Ascending aorta (tissue), 2 donors: ENCODE measurements at regions not wholly inside any gene's neighbourhood (a gene's known extent, or its start where the extent isn't known, plus 50 kb on each side); places are given as distances from the start of the nearest gene placed in this dataset.
"Not testable (repeated sequence)": the region's sequence is repeated elsewhere in the genome, so short reads cannot be mapped to it uniquely, and the experiment has no call there.

Experiments
- DNase-seq, 2 donors: peaks; one replicate each; pipeline ENCODE4 v3.0.0-alpha.2; 2019; ENCODE audit warnings: low spot score in 2 of 2
- H3K27ac ChIP-seq, 2 donors: fragments of 200-600 bp; sonication (generic); one replicate each; pipeline ENCODE4 v1.5.1; 2016 to 2017; ENCODE audit warnings: mild to moderate bottlenecking in 1 of 2
- H3K27me3 ChIP-seq: fragments of 200-600 bp; sonication (generic); one replicate; pipeline ENCODE4 v1.5.1; 2017
- H3K36me3 ChIP-seq, 2 donors: fragments of 200-600 bp; sonication (generic); one replicate each; pipeline ENCODE4 v1.5.1; 2016
- H3K4me1 ChIP-seq, 2 donors: fragments of 200-600 bp; sonication (generic); one replicate each; pipeline ENCODE4 v1.5.1; 2016 to 2017; ENCODE audit warnings: mild to moderate bottlenecking in 1 of 2
- H3K4me3 ChIP-seq, 2 donors: fragments of 200-600 bp; sonication (generic); one replicate each; pipeline ENCODE4 v1.5.1; 2016 to 2017; ENCODE audit warnings: mild to moderate bottlenecking in 1 of 2
- H3K9me3 ChIP-seq, 2 donors: fragments of 200-600 bp; sonication (generic); one replicate each; pipeline ENCODE4 v1.5.1; 2016
- CTCF ChIP-seq, 3 experiments: fragments of 200-600 bp in 2 of 3; fragments of 450-650 bp in 1 of 3; sonication (generic) in 2 of 3; IDR thresholded peaks; one replicate each; pipeline ENCODE4 v1.5.1; 2016 to 2019; ENCODE audit warnings: antibody characterized with exemption in 3 of 3, mild to moderate bottlenecking in 1 of 3, moderate library complexity in 1 of 3
- intact Hi-C: fragments of 100-400 bp; cut with DNase I; formaldehyde crosslinking; loops from one replicate; pipeline ENCODE4 v1.15.1; 2023

DNA sequence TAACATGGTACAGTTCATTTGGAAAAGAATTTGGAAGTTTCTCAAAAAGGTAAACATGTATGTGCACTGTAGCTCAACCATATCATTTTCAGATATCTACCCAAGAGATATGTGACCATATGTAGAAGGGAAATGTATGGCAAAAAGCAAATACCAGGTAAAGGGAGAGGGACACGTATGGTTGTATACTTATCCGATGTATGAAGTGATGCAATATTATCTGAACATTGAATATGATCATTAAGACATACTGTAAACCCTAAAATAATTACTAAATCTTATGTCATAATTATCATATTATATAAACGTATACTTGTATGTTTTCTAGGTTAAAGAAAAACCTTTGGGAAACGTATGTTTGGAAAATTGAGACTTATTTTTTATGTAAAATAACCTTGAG is 367.5 kb upstream of the KCND2 start:
- intact Hi-C loops = no loop called here
- H3K9me3 ChIP-seq = no peaks in the 10 kb centered on the region
- H3K36me3 ChIP-seq = no peaks in the 10 kb centered on the region
- H3K4me3 ChIP-seq = no peak overlapping the region
- no peak for TF ChIP-seq CTCF (IDR thresholded peaks at IDR 0.05)
- H3K27ac ChIP-seq = no peak overlapping the region
- H3K27me3 ChIP-seq = no peaks in the 10 kb centered on the region
- H3K4me1 ChIP-seq = no peaks in the 10 kb centered on the region
- DNase-seq = no peak

GRCh38 chr7:119908948-119909347 is 364.0 kb upstream of the KCND2 start:
- H3K4me3 ChIP-seq = no peak overlapping the region
- no peaks in the 10 kb centered on the region for H3K36me3 ChIP-seq
- intact Hi-C loops = no loop called here
- no peaks in the 10 kb centered on the region for H3K27me3 ChIP-seq
- no peak overlapping the region for H3K27ac ChIP-seq
- no peak for DNase-seq
- no peaks in the 10 kb centered on the region for H3K9me3 ChIP-seq
- H3K4me1 ChIP-seq = no peaks in the 10 kb centered on the region
- no peak for TF ChIP-seq CTCF (IDR thresholded peaks at IDR 0.05)

- H3K4me1 ChIP-seq, H3K36me3 ChIP-seq, intact Hi-C loops, H3K27me3 ChIP-seq, H3K4me3 ChIP-seq, H3K9me3 ChIP-seq, H3K27ac ChIP-seq, DNase-seq: not testable (repeated sequence)
Observed at GRCh38 chr7:119914119-119914518, 358.9 kb upstream of the KCND2 start.

DNA sequence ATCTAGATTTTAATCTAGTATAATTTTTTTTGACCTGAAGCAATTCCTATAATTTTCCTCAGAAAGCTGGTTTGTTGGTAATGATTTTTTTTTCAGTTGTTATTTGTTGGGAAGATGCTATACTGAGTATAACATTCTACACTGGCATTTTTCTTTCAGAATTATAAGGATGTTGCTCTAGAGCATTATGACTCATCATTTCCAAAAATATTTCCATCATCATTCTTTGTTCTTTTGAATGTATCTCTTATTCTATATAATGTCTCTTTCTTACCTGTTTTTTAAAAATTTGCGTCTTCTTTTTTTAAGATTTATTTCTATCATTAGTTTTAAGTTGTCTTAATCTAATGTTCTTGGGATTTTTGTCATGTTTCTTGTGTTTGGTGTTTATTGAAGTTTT is 356.5 kb upstream of the KCND2 start:
- H3K27ac ChIP-seq = no peak overlapping the region
- intact Hi-C loops = no loop called here
- no peaks in the 10 kb centered on the region for H3K36me3 ChIP-seq
- no peaks in the 10 kb centered on the region for H3K4me1 ChIP-seq
- no peak for TF ChIP-seq CTCF (IDR thresholded peaks at IDR 0.05)
- no peaks in the 10 kb centered on the region for H3K9me3 ChIP-seq
- no peaks in the 10 kb centered on the region for H3K27me3 ChIP-seq
- no peak for DNase-seq
- no peak overlapping the region for H3K4me3 ChIP-seq

GRCh38 chr7:119918185-119918584 is 354.8 kb upstream of the KCND2 start:
- no peak overlapping the region for H3K27ac ChIP-seq
- H3K27me3 ChIP-seq = no peaks in the 10 kb centered on the region
- intact Hi-C loops = no loop called here
- no peaks in the 10 kb centered on the region for H3K4me1 ChIP-seq
- no peaks in the 10 kb centered on the region for H3K36me3 ChIP-seq
- no peak for TF ChIP-seq CTCF (IDR thresholded peaks at IDR 0.05)
- no peak overlapping the region for H3K4me3 ChIP-seq
- no peak for DNase-seq
- H3K9me3 ChIP-seq = no peaks in the 10 kb centered on the region

- H3K27ac ChIP-seq = no peak overlapping the region
- H3K4me1 ChIP-seq = no peaks in the 10 kb centered on the region
- intact Hi-C loops = no loop called here
- no peaks in the 10 kb centered on the region for H3K9me3 ChIP-seq
- H3K27me3 ChIP-seq = no peaks in the 10 kb centered on the region
- no peak for TF ChIP-seq CTCF (IDR thresholded peaks at IDR 0.05)
- H3K36me3 ChIP-seq = no peaks in the 10 kb centered on the region
- DNase-seq = no peak
- H3K4me3 ChIP-seq = no peak overlapping the region
Observed at GRCh38 chr7:119919986-119920385, 353.0 kb upstream of the KCND2 start.
